H1 (cell line): ENCODE measurements at regions not wholly inside any gene's neighbourhood (a gene's known extent, or its start where the extent isn't known, plus 50 kb on each side); places are given as distances from the start of the nearest gene placed in this dataset.

ENCODE experiments used
- CTCF ChIA-PET: fragments of 300-600 bp; sonication (Branson Sonifier 250); formaldehyde crosslinking; loops from one replicate; lab custom pipeline; 2021; ENCODE audit not compliant: partially characterized antibody; lab: Charles Lee
- POLR2A ChIA-PET: fragments of 300-600 bp; sonication (Branson Sonifier 250); formaldehyde crosslinking; loops from one replicate; lab custom pipeline; 2021; ENCODE audit warnings: inconsistent platforms; ENCODE audit not compliant: partially characterized antibody; lab: Charles Lee
- DNase-seq, 2 experiments: peaks; one replicate each; pipeline versions ENCODE4 v3.0.0 to v3.0.0-alpha.2; 2010 to 2022; ENCODE audit warnings: low spot score in 2 of 2, low read depth in 1 of 2, mixed read lengths in 1 of 2
- FAIRE-seq: peaks from 2 replicates; lab custom pipeline; 2011; peaks lifted over from hg19 to GRCh38; lab: Jason Lieb, UNC
- H2AFZ ChIP-seq: 2 replicates; pipeline ENCODE4 v1.8.1; 2012; ENCODE audit warnings: low read length, inconsistent platforms
- H2AK5ac ChIP-seq: 2 replicates; pipeline ENCODE4 v1.6.1; 2013; ENCODE audit warnings: low read depth, low read length
- H2BK120ac ChIP-seq: replicated peaks from 2 replicates; pipeline ENCODE3; 2013; ENCODE audit warnings: low read depth, low read length, inconsistent platforms
- H2BK12ac ChIP-seq: 2 replicates; pipeline ENCODE4 v1.6.1; 2013; ENCODE audit warnings: low read depth, low read length
- H2BK15ac ChIP-seq: 2 replicates; pipeline ENCODE4 v1.6.1; 2013; ENCODE audit warnings: low read length
- H2BK20ac ChIP-seq: 2 replicates; pipeline ENCODE4 v1.6.1; 2013; ENCODE audit warnings: low read length
- H2BK5ac ChIP-seq: 2 replicates; pipeline ENCODE4 v1.6.1; 2013; ENCODE audit warnings: low read depth, low read length
- H3K14ac ChIP-seq: 2 replicates; pipeline ENCODE4 v1.6.1; 2013; ENCODE audit warnings: inconsistent platforms; ENCODE audit not compliant: insufficient read length
- H3K18ac ChIP-seq: 2 replicates; pipeline ENCODE4 v1.6.1; 2013; ENCODE audit warnings: low read length; ENCODE audit errors: extremely low read depth
- H3K23ac ChIP-seq: 2 replicates; pipeline ENCODE4 v1.6.1; 2013; ENCODE audit warnings: inconsistent platforms; ENCODE audit not compliant: insufficient read length
- H3K23me2 ChIP-seq: 2 replicates; pipeline ENCODE4 v1.6.1; 2013; ENCODE audit warnings: low read depth, low read length
- H3K27ac ChIP-seq: 2 replicates; pipeline ENCODE4 v1.6.1; 2011; ENCODE audit warnings: low read depth, low read length, inconsistent platforms
- H3K27me3 ChIP-seq, 4 experiments: replicated peaks in 1 of 4; 1 replicate in 1 of 4; 2 replicates in 3 of 4; pipeline versions ENCODE4 v1.6.1 to v1.8.1; 2011 to 2013; ENCODE audit warnings: low read length in 3 of 4, mild to moderate bottlenecking in 3 of 4, inconsistent platforms in 2 of 4, mixed read lengths in 2 of 4, moderate library complexity in 1 of 4; ENCODE audit not compliant: control insufficient read depth in 3 of 4, insufficient read depth in 3 of 4; ENCODE audit errors: extremely low read depth in 1 of 4
- H3K36me3 ChIP-seq, 4 experiments: 2 replicates each; pipeline versions ENCODE4 v1.6.1 to v1.8.1; 2011 to 2013; ENCODE audit warnings: mild to moderate bottlenecking in 4 of 4, low read length in 3 of 4, moderate library complexity in 2 of 4, control low read depth in 1 of 4, inconsistent platforms in 1 of 4; ENCODE audit not compliant: insufficient read depth in 4 of 4, control insufficient read depth in 2 of 4
- H3K4ac ChIP-seq: replicated peaks from 2 replicates; pipeline ENCODE3; 2013; ENCODE audit warnings: low read length, low read depth, mixed read lengths, inconsistent platforms; ENCODE audit not compliant: insufficient read length
- H3K4me1 ChIP-seq, 4 experiments: replicated peaks in 1 of 4; 1 replicate in 1 of 4; 2 replicates in 3 of 4; pipeline versions ENCODE4 v1.6.1 to v1.8.1; 2011 to 2013; ENCODE audit warnings: low read length in 3 of 4, inconsistent platforms in 2 of 4, mixed read lengths in 1 of 4; ENCODE audit not compliant: insufficient read depth in 4 of 4, control insufficient read depth in 3 of 4
- H3K4me2 ChIP-seq, 2 experiments: 2 replicates each; pipeline versions ENCODE4 v1.6.1 to v1.8.1; 2011 to 2013; ENCODE audit warnings: low read depth in 2 of 2, low read length in 2 of 2, control low read depth in 1 of 2, inconsistent platforms in 1 of 2, mild to moderate bottlenecking in 1 of 2; ENCODE audit not compliant: insufficient read depth in 1 of 2
- H3K4me3 ChIP-seq, 4 experiments: fragments of 200-600, 300-600 bp in 1 of 4; sonication (generic), shearing (Covaris generic), sonication (Bioruptor Twin) in 1 of 4; 2 replicates each; pipeline versions ENCODE4 v1.5.1 to v1.8.1; 2011 to 2016; ENCODE audit warnings: low read length in 4 of 4, low read depth in 3 of 4, control low read depth in 2 of 4, inconsistent platforms in 2 of 4, mild to moderate bottlenecking in 2 of 4, mixed read lengths in 1 of 4, moderate library complexity in 1 of 4; ENCODE audit not compliant: insufficient read depth in 2 of 4; ENCODE audit errors: extremely low read depth in 1 of 4
- H3K56ac ChIP-seq: replicated peaks from 2 replicates; pipeline ENCODE3; 2013; ENCODE audit warnings: low read depth, mild to moderate bottlenecking, mixed read lengths, low read length, inconsistent platforms; ENCODE audit not compliant: insufficient read length
- H3K79me1 ChIP-seq: 2 replicates; pipeline ENCODE4 v1.6.1; 2013; ENCODE audit warnings: low read depth, low read length, control low read depth
- H3K79me2 ChIP-seq, 2 experiments: 2 replicates each; pipeline versions ENCODE4 v1.6.1 to v1.8.1; 2012 to 2013; ENCODE audit warnings: low read length in 2 of 2, mild to moderate bottlenecking in 2 of 2, inconsistent platforms in 1 of 2; ENCODE audit not compliant: insufficient read depth in 2 of 2, control insufficient read depth in 1 of 2
- H3K9ac ChIP-seq, 4 experiments: replicated peaks in 1 of 4; 1 replicate in 1 of 4; 2 replicates in 3 of 4; pipeline versions ENCODE4 v1.6.1 to v1.8.1; 2011 to 2013; ENCODE audit warnings: low read depth in 3 of 4, low read length in 3 of 4, control low read depth in 2 of 4, mild to moderate bottlenecking in 2 of 4, moderate library complexity in 2 of 4, inconsistent platforms in 1 of 4; ENCODE audit errors: extremely low read depth in 1 of 4
- H3K9me3 ChIP-seq, 2 experiments: 2 replicates each; pipeline versions ENCODE4 v1.6.1 to v1.8.1; 2012 to 2013; ENCODE audit warnings: mild to moderate bottlenecking in 2 of 2, moderate library complexity in 2 of 2, control low read depth in 1 of 2, inconsistent platforms in 1 of 2, low read depth in 1 of 2, low read length in 1 of 2, mixed read lengths in 1 of 2; ENCODE audit not compliant: insufficient read depth in 2 of 2
- H4K20me1 ChIP-seq, 2 experiments: replicated peaks in 1 of 2; 2 replicates each; pipeline versions ENCODE3 to v1.8.1; 2011 to 2013; ENCODE audit warnings: inconsistent platforms in 2 of 2, low read length in 2 of 2, mild to moderate bottlenecking in 1 of 2; ENCODE audit not compliant: insufficient read depth in 2 of 2, control insufficient read depth in 1 of 2
- H4K5ac ChIP-seq: 2 replicates; pipeline ENCODE4 v1.6.1; 2013; ENCODE audit warnings: low read length, low read depth, mixed read lengths, inconsistent platforms; ENCODE audit not compliant: insufficient read length
- H4K8ac ChIP-seq: 2 replicates; pipeline ENCODE4 v1.8.0; 2013; ENCODE audit warnings: mild to moderate bottlenecking, moderate library complexity, low read length, inconsistent platforms; ENCODE audit not compliant: insufficient read depth; ENCODE audit errors: extremely low read depth
- H4K91ac ChIP-seq: replicated peaks from 2 replicates; pipeline ENCODE3; 2013; ENCODE audit warnings: low read length, mixed read lengths, inconsistent platforms; ENCODE audit not compliant: insufficient read length
- BCL11A ChIP-seq, 2 experiments: IDR thresholded peaks; one replicate each; pipeline ENCODE4 v1.6.1; 2011; ENCODE audit warnings: low read depth in 2 of 2, low read length in 2 of 2, mild to moderate bottlenecking in 2 of 2
- CEBPB ChIP-seq: IDR thresholded peaks from 2 replicates; pipeline ENCODE4 v1.6.1; 2012; ENCODE audit warnings: low read depth, low read length
- CTBP2 ChIP-seq: IDR thresholded peaks from 2 replicates; pipeline ENCODE4 v1.7.0; 2011; ENCODE audit warnings: borderline replicate concordance, mild to moderate bottlenecking, moderate library complexity, mixed read lengths, low read length; ENCODE audit not compliant: insufficient read depth, insufficient read length
- EP300 ChIP-seq, 2 experiments: IDR thresholded peaks; 1 replicate in 1 of 2; 2 replicates in 1 of 2; pipeline ENCODE4 v1.6.1; 2011 to 2012; ENCODE audit warnings: low read depth in 2 of 2, low read length in 2 of 2, mild to moderate bottlenecking in 2 of 2, borderline replicate concordance in 1 of 2, inconsistent platforms in 1 of 2, moderate library complexity in 1 of 2
- EZH2 ChIP-seq: fragments of 200-600 bp; sonication (generic); IDR thresholded peaks from 2 replicates; pipeline ENCODE4 v1.7.1; 2012; ENCODE audit warnings: low read depth, mild to moderate bottlenecking, moderate library complexity, low read length, inconsistent platforms; ENCODE audit not compliant: severe bottlenecking
- JUN ChIP-seq: IDR thresholded peaks from 2 replicates; pipeline ENCODE4 v1.6.1; 2011; ENCODE audit warnings: low read depth, mild to moderate bottlenecking, improper control_type of control experiment, low read length
- POLR2AphosphoS5 ChIP-seq: IDR thresholded peaks from 2 replicates; pipeline ENCODE4 v1.6.1; 2011; ENCODE audit warnings: low read depth, low read length
- RXRA ChIP-seq: IDR thresholded peaks from 2 replicates; pipeline ENCODE4 v1.6.1; 2011; ENCODE audit warnings: low read depth, mild to moderate bottlenecking, low read length, moderate library complexity; ENCODE audit not compliant: insufficient read depth
- SP1 ChIP-seq: IDR thresholded peaks from 2 replicates; pipeline ENCODE4 v1.6.1; 2011; ENCODE audit warnings: low read depth, low read length
- SP2 ChIP-seq: IDR thresholded peaks from 2 replicates; pipeline ENCODE4 v1.6.1; 2012; ENCODE audit warnings: mild to moderate bottlenecking, low read length, inconsistent platforms
- TAF7 ChIP-seq: optimal IDR thresholded peaks from 2 replicates; pipeline ENCODE3; 2011; ENCODE audit warnings: low read depth, mild to moderate bottlenecking, inconsistent platforms, low read length, moderate library complexity, borderline replicate concordance
- TBP ChIP-seq: IDR thresholded peaks from 2 replicates; pipeline ENCODE4 v1.6.1; 2011; ENCODE audit warnings: low read depth, low read length, improper control_type of control experiment
- WGBS, 2 experiments: shearing (Covaris generic) in 1 of 2; methylation state at CpG; one replicate each; pipeline versions ENCODE4 v1.1.6 to v1.1.7; 2013 to 2015; ENCODE audit warnings: low lambda C conversion rate in 2 of 2, mixed read lengths in 2 of 2, inconsistent platforms in 1 of 2, low coverage in 1 of 2, missing lambda C conversion rate in 1 of 2; ENCODE audit not compliant: insufficient replicate concordance in 2 of 2, insufficient coverage in 1 of 2, insufficient read length in 1 of 2; ENCODE audit errors: extremely low coverage in 1 of 2, missing lambda C conversion rate in 1 of 2; 5-methylcytosine and 5-hydroxymethylcytosine counted together
- TF ChIP-seq, protein P1 (sequence below): IDR thresholded peaks from 2 replicates; pipeline ENCODE4 v1.6.1; 2012; ENCODE audit warnings: inconsistent platforms

DNA sequence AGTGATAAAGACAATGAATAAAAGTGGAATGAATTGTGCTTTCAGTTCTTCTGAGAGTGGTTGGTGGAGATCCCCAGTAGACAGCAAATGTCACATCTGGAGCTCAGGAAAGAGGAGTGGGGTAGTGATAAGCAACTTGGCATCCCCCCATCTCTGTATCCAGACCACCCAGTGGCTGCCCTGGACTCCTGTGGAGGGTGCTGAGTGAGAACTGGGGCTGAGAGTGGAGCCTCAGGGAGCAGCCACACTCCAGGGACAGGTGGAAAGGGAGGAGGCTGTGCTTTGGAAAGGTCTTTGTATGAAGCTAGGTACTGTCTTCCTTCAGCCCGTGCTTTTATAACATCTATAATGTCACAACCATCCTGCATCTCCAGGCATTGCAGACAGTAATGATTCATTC lies 85.6 kb upstream of the RASGRF1 start:
- Histone ChIP-seq H3K36me3 (no peaks in the 10 kb centered on the region), H3K14ac (no peak overlapping the region), H3K79me1 (no peaks in the 10 kb centered on the region), H2AK5ac (no peak overlapping the region), H2BK20ac (no peak overlapping the region), H4K20me1 (no peaks in the 10 kb centered on the region), H3K23me2 (no peaks in the 10 kb centered on the region), H3K27ac (no peak overlapping the region), H3K4me2 (no peak overlapping the region), H2BK5ac (no peak overlapping the region), H3K79me2 (no peaks in the 10 kb centered on the region), H4K5ac (no peak overlapping the region), H3K56ac (no peak overlapping the region), H2BK15ac (no peak overlapping the region), H3K23ac (no peak overlapping the region), H3K18ac (no peak overlapping the region), H2AFZ (no peak overlapping the region), H4K8ac (no peak overlapping the region), H4K91ac (no peak overlapping the region), H2BK12ac (no peak overlapping the region), H3K27me3 (no peaks in the 10 kb centered on the region; a peak in 1 of 7 replicates), H3K4ac (no peak overlapping the region), H3K9me3 (no peaks in the 10 kb centered on the region), H2BK120ac (no peak overlapping the region), H3K4me3 (no peak overlapping the region), H3K4me1 (peaks cover 4 to 15% (median 8%) of the 10 kb centered on the region in 4 experiments; a peak in 5 of 7 replicates), H3K9ac (no peak overlapping the region)
- no peak for DNase-seq
- WGBS, 2 experiments: no CpG with 5 or more reads among the region's 1 CpG
- ChIA-PET POLR2A (no interaction called here), CTCF (interaction anchor here (0.6 to 15.4 kb wide), 5 partner anchors 9 to 147 kb away, joined by 3 to 352 read pairs (median 3); no protein-coding TSS in a partner anchor)
- no peak for FAIRE-seq
- no peak for TF ChIP-seq SP2
- no peak for TF ChIP-seq BCL11A (IDR thresholded peaks at IDR 0.05; ENCODE audit: low read depth in 2 of 2, low read length in 2 of 2)
- TF ChIP-seq CTBP2: no peak
- no peak for TF ChIP-seq CEBPB
- TF ChIP-seq, protein P1, sequence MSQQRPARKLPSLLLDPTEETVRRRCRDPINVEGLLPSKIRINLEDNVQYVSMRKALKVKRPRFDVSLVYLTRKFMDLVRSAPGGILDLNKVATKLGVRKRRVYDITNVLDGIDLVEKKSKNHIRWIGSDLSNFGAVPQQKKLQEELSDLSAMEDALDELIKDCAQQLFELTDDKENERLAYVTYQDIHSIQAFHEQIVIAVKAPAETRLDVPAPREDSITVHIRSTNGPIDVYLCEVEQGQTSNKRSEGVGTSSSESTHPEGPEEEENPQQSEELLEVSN: no peak
- no peak for TF ChIP-seq TAF7
- TF ChIP-seq EZH2: no peak
- TF ChIP-seq RXRA: no peak
- TF ChIP-seq EP300 (IDR thresholded peaks at IDR 0.05; ENCODE audit: borderline replicate concordance in 1 of 2, low read depth in 2 of 2, low read length in 2 of 2): no peak
- TF ChIP-seq POLR2AphosphoS5: no peak
- no peak for TF ChIP-seq SP1
- no peak for TF ChIP-seq JUN
- no peak for TF ChIP-seq TBP
